Testis (tissue), 2 donors: ENCODE measurements at regions not wholly inside any gene's neighbourhood (a gene's known extent, or its start where the extent isn't known, plus 50 kb on each side); places are given as distances from the start of the nearest gene placed in this dataset.

Experiments used
- POLR2A ChIP-seq: fragments of 450-650 bp; IDR thresholded peaks from one replicate; pipeline ENCODE4 v1.6.1; 2017; ENCODE audit warnings: antibody characterized with exemption, mild to moderate bottlenecking, moderate library complexity
- TF ChIP-seq, protein P1 (sequence below), 3 experiments: fragments of 450-650 bp in 2 of 3; fragments of 200-600 bp in 1 of 3; sonication (generic) in 1 of 3; IDR thresholded peaks; one replicate each; pipeline ENCODE4 v1.5.1; 2016 to 2019; ENCODE audit warnings: antibody characterized with exemption in 3 of 3, mild to moderate bottlenecking in 2 of 3, moderate library complexity in 1 of 3

DNA sequence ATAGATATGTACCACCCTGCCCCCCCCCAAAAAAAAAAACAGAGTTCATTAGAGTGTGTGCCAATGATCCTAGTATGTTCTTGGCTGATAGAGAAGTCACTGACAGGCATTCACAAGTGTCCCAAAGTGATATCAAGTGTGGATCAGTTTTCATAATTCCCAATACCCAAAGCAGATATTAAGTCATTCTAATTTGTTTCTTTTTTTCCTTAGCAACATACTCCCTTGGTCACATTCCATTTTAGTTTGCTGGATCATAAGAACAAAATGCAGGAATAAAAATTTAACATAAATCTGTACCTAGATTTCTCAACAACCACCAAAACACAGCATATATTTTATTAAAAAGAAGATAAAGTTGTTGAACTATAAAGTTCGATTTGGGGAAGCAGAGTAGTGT lies 129.8 kb upstream of the PALMD start:
- TF ChIP-seq, protein P1, sequence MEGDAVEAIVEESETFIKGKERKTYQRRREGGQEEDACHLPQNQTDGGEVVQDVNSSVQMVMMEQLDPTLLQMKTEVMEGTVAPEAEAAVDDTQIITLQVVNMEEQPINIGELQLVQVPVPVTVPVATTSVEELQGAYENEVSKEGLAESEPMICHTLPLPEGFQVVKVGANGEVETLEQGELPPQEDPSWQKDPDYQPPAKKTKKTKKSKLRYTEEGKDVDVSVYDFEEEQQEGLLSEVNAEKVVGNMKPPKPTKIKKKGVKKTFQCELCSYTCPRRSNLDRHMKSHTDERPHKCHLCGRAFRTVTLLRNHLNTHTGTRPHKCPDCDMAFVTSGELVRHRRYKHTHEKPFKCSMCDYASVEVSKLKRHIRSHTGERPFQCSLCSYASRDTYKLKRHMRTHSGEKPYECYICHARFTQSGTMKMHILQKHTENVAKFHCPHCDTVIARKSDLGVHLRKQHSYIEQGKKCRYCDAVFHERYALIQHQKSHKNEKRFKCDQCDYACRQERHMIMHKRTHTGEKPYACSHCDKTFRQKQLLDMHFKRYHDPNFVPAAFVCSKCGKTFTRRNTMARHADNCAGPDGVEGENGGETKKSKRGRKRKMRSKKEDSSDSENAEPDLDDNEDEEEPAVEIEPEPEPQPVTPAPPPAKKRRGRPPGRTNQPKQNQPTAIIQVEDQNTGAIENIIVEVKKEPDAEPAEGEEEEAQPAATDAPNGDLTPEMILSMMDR (IDR thresholded peaks at IDR 0.05), result no peak
- no peak for TF ChIP-seq POLR2A
